ENCODE measurements at regions not wholly inside any gene's neighbourhood (a gene's known extent, or its start where the extent isn't known, plus 50 kb on each side); places are given as distances from the start of the nearest gene placed in this dataset.

- no peak for DNase-seq
These were observed 318.3 kb upstream of the ZMIZ1 start for GRCh38 chr10:78750418-78750817.

GRCh38 chr10:78751716-78752115 is 317.1 kb upstream of the ZMIZ1 start:
- DNase-seq = no peak

GRCh38 chr10:78752221-78752620 is 316.5 kb upstream of the ZMIZ1 start:
- no peak for DNase-seq

- no peak for DNase-seq
These were observed 316.1 kb upstream of the ZMIZ1 start for GRCh38 chr10:78752708-78753107.

- no peak for DNase-seq
These were observed 314.3 kb upstream of the ZMIZ1 start for GRCh38 chr10:78754269-78755062.

- no peak for DNase-seq
These were observed 313.6 kb upstream of the ZMIZ1 start for GRCh38 chr10:78755063-78755701.

- no peak for DNase-seq
These were observed 312.8 kb upstream of the ZMIZ1 start for GRCh38 chr10:78755877-78756455.

GRCh38 chr10:78756604-78757343 is 312.0 kb upstream of the ZMIZ1 start:
- DNase-seq = peak; percentile 1

GRCh38 chr10:78757344-78757925 is 311.3 kb upstream of the ZMIZ1 start:
- no peak for DNase-seq

- DNase-seq = no peak
These were observed 310.6 kb upstream of the ZMIZ1 start for GRCh38 chr10:78758176-78758575.

GRCh38 chr10:78759456-78760120 is 309.2 kb upstream of the ZMIZ1 start:
- no peak for DNase-seq

- DNase-seq = no peak
These were observed 308.1 kb upstream of the ZMIZ1 start for GRCh38 chr10:78760463-78761310.

- no peak for DNase-seq
These were observed 307.4 kb upstream of the ZMIZ1 start for GRCh38 chr10:78761311-78761781.

GRCh38 chr10:78762086-78762630 is 306.6 kb upstream of the ZMIZ1 start:
- DNase-seq = no peak

GRCh38 chr10:78763234-78763633 is 305.5 kb upstream of the ZMIZ1 start:
- DNase-seq = no peak

GRCh38 chr10:78763651-78764395 is 304.9 kb upstream of the ZMIZ1 start:
- no peak for DNase-seq

- DNase-seq = no peak
These were observed 304.3 kb upstream of the ZMIZ1 start for GRCh38 chr10:78764436-78764835.

GRCh38 chr10:78764846-78765430 is 303.8 kb upstream of the ZMIZ1 start:
- DNase-seq = no peak

- DNase-seq = no peak
These were observed 302.9 kb upstream of the ZMIZ1 start for GRCh38 chr10:78765726-78766335.

Measured in activated T-cell treated with anti-CD3 and anti-CD28 coated beads for 4 hours (primary cell).